Tibial nerve (tissue), 3 donors: ENCODE measurements at regions not wholly inside any gene's neighbourhood (a gene's known extent, or its start where the extent isn't known, plus 50 kb on each side); places are given as distances from the start of the nearest gene placed in this dataset.

ENCODE experiments used
- CTCF ChIP-seq, 5 experiments: fragments of 200-600 bp in 3 of 5; fragments of 450-650 bp in 2 of 5; sonication (generic) in 3 of 5; IDR thresholded peaks; one replicate each; pipeline ENCODE4 v1.5.1; 2016 to 2019; ENCODE audit warnings: antibody characterized with exemption in 5 of 5, mild to moderate bottlenecking in 3 of 5, moderate library complexity in 2 of 5
- POLR2A ChIP-seq, 2 donors: fragments of 450-650 bp; IDR thresholded peaks; one replicate each; pipeline ENCODE4 v1.6.1; 2017; ENCODE audit warnings: antibody characterized with exemption in 2 of 2, mild to moderate bottlenecking in 2 of 2, moderate library complexity in 2 of 2

- TF ChIP-seq POLR2A (IDR thresholded peaks at IDR 0.05) (no peak), CTCF (IDR thresholded peaks at IDR 0.05) (no peak)
Observed at GRCh38 chr1:242871471-242872030, 347.1 kb upstream of the PLD5 start.
